GM13977 (cell line): ENCODE measurements at regions not wholly inside any gene's neighbourhood (a gene's known extent, or its start where the extent isn't known, plus 50 kb on each side); places are given as distances from the start of the nearest gene placed in this dataset.
"Not testable (repeated sequence)": the region's sequence is repeated elsewhere in the genome, so short reads cannot be mapped to it uniquely, and the experiment has no call there.

Source experiments
- DNase-seq: peaks from one replicate; pipeline ENCODE4 v3.0.0; 2012; ENCODE audit warnings: low spot score
- CTCF ChIP-seq: IDR thresholded peaks from 2 replicates; pipeline ENCODE4 v1.5.1; 2012; ENCODE audit warnings: mild to moderate bottlenecking, control low read depth; ENCODE audit not compliant: insufficient read depth; ENCODE audit errors: extremely low read depth, missing control alignments
- in situ Hi-C: fragments of 300-500 bp; cut with MboI; formaldehyde crosslinking; loops from one replicate; pipeline ENCODE4 v1.12.0; 2022; ENCODE audit warnings: low sequenced_read_pairs, low pct_unique_long_range_greater_than_20kb, mixed read lengths, inconsistent platforms; ENCODE audit not compliant: unreplicated experiment

GRCh38 chr3:145282505-145282904 lies 878.5 kb downstream of the PLOD2 start:
- no peak for TF ChIP-seq CTCF
- in situ Hi-C loops = no loop called here
- no peak for DNase-seq

- peak; percentile 13 for DNase-seq
- in situ Hi-C loops = no loop called here
- no peak for TF ChIP-seq CTCF
Observed at GRCh38 chr3:145286937-145287336, 874.0 kb downstream of the PLOD2 start.

- in situ Hi-C loops = no loop called here
- no peak for TF ChIP-seq CTCF
- DNase-seq = no peak
Observed at GRCh38 chr3:145290010-145290409, 871.0 kb downstream of the PLOD2 start.

GRCh38 chr3:145294572-145294971 lies 866.4 kb downstream of the PLOD2 start:
- TF ChIP-seq CTCF = no peak
- in situ Hi-C loops = no loop called here
- DNase-seq = no peak

- TF ChIP-seq CTCF = no peak
- in situ Hi-C loops = no loop called here
Observed at GRCh38 chr3:145307272-145307671, 853.7 kb downstream of the PLOD2 start.

GRCh38 chr3:145313751-145314150 lies 847.2 kb downstream of the PLOD2 start:
- in situ Hi-C loops = no loop called here
- DNase-seq = no peak
- TF ChIP-seq CTCF = no peak

More at GRCh38 chr3:145307272-145307671, 853.7 kb downstream of the PLOD2 start:
- DNase-seq = no peak

GRCh38 chr3:145316253-145316652 lies 844.7 kb downstream of the PLOD2 start:
- not testable (repeated sequence) for DNase-seq

More at GRCh38 chr3:145316253-145316652, 844.7 kb downstream of the PLOD2 start:
- in situ Hi-C loops = not testable (repeated sequence)
